GM12878 (cell line): ENCODE measurements at regions not wholly inside any gene's neighbourhood (a gene's known extent, or its start where the extent isn't known, plus 50 kb on each side); places are given as distances from the start of the nearest gene placed in this dataset.

Experiments used
- ATAC-seq: fragments of 200-7000 bp; cut with Tn5 transposase; 3 replicates; pipeline ENCODE4 v1.9.1; 2020; ENCODE audit warnings: mild to moderate bottlenecking, moderate library complexity
- BruUV-seq: library from RNA; stranded (reverse); fragments of 400-500 nt; replicated peaks from 2 replicates; lab custom pipeline; 2021; lab: Mats Ljungman, UMichigan
- CTCF ChIA-PET: fragments of 300-600 bp; sonication (Branson Sonifier 250); formaldehyde crosslinking; extraction: SDS; loops from one replicate; lab custom pipeline; 2021; ENCODE audit warnings: inconsistent platforms; lab: Yijun Ruan, JAX
- POLR2A ChIA-PET: fragments of 350-600 bp; formaldehyde crosslinking; extraction: SDS; loops from one replicate; lab custom pipeline; 2021; ENCODE audit warnings: inconsistent platforms; lab: Charles Lee
- RAD21 ChIA-PET: fragments of 300-600 bp; sonication (Branson Sonifier 250); formaldehyde crosslinking; loops from one replicate; lab custom pipeline; 2023; ENCODE audit warnings: antibody characterized with exemption; ENCODE audit not compliant: unreplicated experiment; lab: Charles Lee
- SMC1A ChIA-PET: fragments of 300-600 bp; sonication (Branson Sonifier 250); formaldehyde crosslinking; loops from one replicate; lab custom pipeline; 2023; ENCODE audit not compliant: unreplicated experiment, uncharacterized antibody; lab: Charles Lee
- DNase-seq: peaks from one replicate; pipeline ENCODE4 v3.0.0-alpha.2; 2011; ENCODE audit warnings: low read depth, low spot score
- FAIRE-seq: peaks from 3 replicates; lab custom pipeline; 2011; peaks lifted over from hg19 to GRCh38; lab: Jason Lieb, UNC
- H2AFZ ChIP-seq: 2 replicates; pipeline ENCODE4 v1.6.0; 2011; ENCODE audit warnings: low read depth, low read length, control low read depth; ENCODE audit not compliant: control insufficient read depth
- H3K27ac ChIP-seq: 2 replicates; pipeline ENCODE4 v1.5.1; 2011; ENCODE audit warnings: control low read depth; ENCODE audit not compliant: control insufficient read depth, insufficient read depth
- H3K27me3 ChIP-seq, 2 experiments: replicated peaks in 1 of 2; 2 replicates each; pipeline versions ENCODE4 v1.6.0 to v1.6.1; 2011; ENCODE audit warnings: low read length in 1 of 2; ENCODE audit not compliant: control insufficient read depth in 2 of 2, insufficient read depth in 2 of 2
- H3K36me3 ChIP-seq, 2 experiments: 2 replicates each; pipeline ENCODE4 v1.5.1; 2011; ENCODE audit warnings: low read length in 1 of 2; ENCODE audit not compliant: control insufficient read depth in 2 of 2, insufficient read depth in 2 of 2
- H3K4me1 ChIP-seq: 2 replicates; pipeline ENCODE4 v1.6.1; 2011; ENCODE audit warnings: mild to moderate bottlenecking, low read length, moderate library complexity, mixed read lengths; ENCODE audit not compliant: control insufficient read depth, insufficient read depth
- H3K4me2 ChIP-seq: 2 replicates; pipeline ENCODE4 v1.6.0; 2011; ENCODE audit warnings: control low read depth; ENCODE audit not compliant: control insufficient read depth, insufficient read depth
- H3K4me3 ChIP-seq: fragments of 200-600 bp; sonication (generic); 2 replicates; pipeline ENCODE4 v1.5.1; 2016
- H3K79me2 ChIP-seq: 2 replicates; pipeline ENCODE4 v1.6.0; 2011; ENCODE audit warnings: low read length; ENCODE audit not compliant: control insufficient read depth, insufficient read depth
- H3K9ac ChIP-seq: 2 replicates; pipeline ENCODE4 v1.8.0; 2011; ENCODE audit warnings: low read length, control low read depth, mixed read lengths; ENCODE audit not compliant: control insufficient read depth, insufficient read depth
- H3K9me3 ChIP-seq: replicated peaks from 3 replicates; pipeline ENCODE4 v1.5.1; 2011; ENCODE audit warnings: mild to moderate bottlenecking, low read length; ENCODE audit not compliant: control insufficient read depth, insufficient read depth
- H4K20me1 ChIP-seq: 2 replicates; pipeline ENCODE4 v1.6.0; 2011; ENCODE audit not compliant: control insufficient read depth, insufficient read depth
- ATF7 ChIP-seq: fragments of 450-650 bp; IDR thresholded peaks from 2 replicates; pipeline ENCODE4 v1.6.1; 2016; ENCODE audit warnings: low read depth, mild to moderate bottlenecking
- CHD2 ChIP-seq: IDR thresholded peaks from 2 replicates; pipeline ENCODE4 v1.6.1; 2011; ENCODE audit warnings: low read depth, low read length, improper control_type of control experiment, borderline replicate concordance
- CREM ChIP-seq: IDR thresholded peaks from 2 replicates; pipeline ENCODE4 v1.6.1; 2014; ENCODE audit warnings: antibody characterized with exemption, low read depth
- E2F8 ChIP-seq: fragments of 450-650 bp; IDR thresholded peaks from 2 replicates; pipeline ENCODE4 v1.6.1; 2018; ENCODE audit warnings: mild to moderate bottlenecking, low read depth, moderate library complexity; ENCODE audit not compliant: partially characterized antibody
- IKZF1 ChIP-seq: fragments of 450-650 bp; conservative IDR thresholded peaks from 2 replicates; pipeline ENCODE4 v1.6.1; 2017; ENCODE audit warnings: antibody characterized with exemption, mild to moderate bottlenecking
- IKZF2 ChIP-seq, 2 experiments: fragments of 450-650 bp; IDR thresholded peaks; 2 replicates each; pipeline ENCODE4 v1.6.1; 2017; ENCODE audit warnings: mild to moderate bottlenecking in 2 of 2, moderate library complexity in 2 of 2
- MEF2B ChIP-seq: fragments of 450-650 bp; IDR thresholded peaks from 2 replicates; pipeline ENCODE4 v1.6.1; 2018; ENCODE audit warnings: mild to moderate bottlenecking, moderate library complexity; ENCODE audit not compliant: partially characterized antibody, poor library complexity, severe bottlenecking
- NRF1 ChIP-seq: conservative IDR thresholded peaks from 2 replicates; pipeline ENCODE4 v1.6.1; 2011; ENCODE audit warnings: mild to moderate bottlenecking, low read depth, low read length, improper control_type of control experiment
- PAX5 ChIP-seq: IDR thresholded peaks from 2 replicates; pipeline ENCODE4 v1.6.1; 2011; ENCODE audit warnings: low read depth, low read length, borderline replicate concordance
- POLR2AphosphoS5 ChIP-seq: IDR thresholded peaks from 2 replicates; pipeline ENCODE4 v1.6.1; 2011; ENCODE audit warnings: mild to moderate bottlenecking, low read length, inconsistent platforms
- RAD51 ChIP-seq: fragments of 450-650 bp; IDR thresholded peaks from 2 replicates; pipeline ENCODE4 v1.6.1; 2016; ENCODE audit warnings: moderate library complexity, mild to moderate bottlenecking, inconsistent platforms
- RUNX3 ChIP-seq: IDR thresholded peaks from 2 replicates; pipeline ENCODE4 v1.6.1; 2012; ENCODE audit warnings: low read length, inconsistent platforms
- SUPT20H ChIP-seq: IDR thresholded peaks from 2 replicates; pipeline ENCODE4 v1.6.1; 2011; ENCODE audit warnings: low read depth, mild to moderate bottlenecking, low read length, moderate library complexity, borderline replicate concordance; ENCODE audit not compliant: control insufficient read depth
- USF1 ChIP-seq: IDR thresholded peaks from 2 replicates; pipeline ENCODE4 v1.6.1; 2011; ENCODE audit warnings: borderline replicate concordance, low read depth, mild to moderate bottlenecking, moderate library complexity, mixed read lengths, low read length; ENCODE audit not compliant: insufficient read depth; ENCODE audit errors: extremely low read length
- YBX1 ChIP-seq: fragments of 450-650 bp; IDR thresholded peaks from 2 replicates; pipeline ENCODE4 v1.6.1; 2016; ENCODE audit warnings: antibody characterized with exemption
- ZNF217 ChIP-seq: fragments of 450-650 bp; IDR thresholded peaks from 2 replicates; pipeline ENCODE4 v1.6.1; 2017; ENCODE audit warnings: antibody characterized with exemption, mild to moderate bottlenecking
- ZNF592 ChIP-seq: fragments of 450-650 bp; IDR thresholded peaks from 2 replicates; pipeline ENCODE4 v1.6.1; 2017; ENCODE audit warnings: mild to moderate bottlenecking, moderate library complexity
- WGBS: methylation state at CpG from one replicate; pipeline ENCODE4 v1.1.6; 2016; ENCODE audit warnings: low lambda C conversion rate; ENCODE audit not compliant: insufficient replicate concordance, insufficient coverage; ENCODE audit errors: missing lambda C conversion rate; 5-methylcytosine and 5-hydroxymethylcytosine counted together
- in situ Hi-C: fragments of 300-500 bp; cut with MboI; formaldehyde crosslinking; loops from 9 replicates; pipeline ENCODE4 v1.14.3; 2018; ENCODE audit warnings: mixed read lengths
- intact Hi-C: fragments of 100-400 bp; cut with micrococcal nuclease; formaldehyde crosslinking; loops from one replicate; pipeline ENCODE4 v1.14.2; 2022; ENCODE audit not compliant: unreplicated experiment

GRCh38 chr13:85982102-85982501 lies 182.9 kb upstream of the SLITRK6 start:
- ChIA-PET RAD21 (interaction anchor here (1.6 to 4.2 kb wide), 2 partner anchors 8 to 13 kb away, joined by 7 to 23 read pairs; no protein-coding TSS in a partner anchor), CTCF (interaction anchor here (0.9 to 1.1 kb wide), 2 partner anchors 11 to 13 kb away, joined by 3 to 4 read pairs; no protein-coding TSS in a partner anchor), SMC1A (interaction anchor here (0.6 to 1.8 kb wide), 5 partner anchors 13 to 51 kb away, joined by 3 to 9 read pairs (median 4); no protein-coding TSS in a partner anchor), POLR2A (no interaction called here)
- intact Hi-C loops (no loop called here), in situ Hi-C loops (no loop called here)
- Histone ChIP-seq H3K27ac (no peak overlapping the region), H2AFZ (no peak overlapping the region), H3K79me2 (no peaks in the 10 kb centered on the region), H3K4me1 (no peaks in the 10 kb centered on the region), H3K4me2 (no peak overlapping the region), H3K36me3 (no peaks in the 10 kb centered on the region), H4K20me1 (no peaks in the 10 kb centered on the region), H3K4me3 (no peak overlapping the region), H3K27me3 (no peaks in the 10 kb centered on the region), H3K9ac (no peak overlapping the region), H3K9me3 (no peaks in the 10 kb centered on the region)
- TF ChIP-seq ZNF592 (no peak), CREM (no peak), IKZF1 (no peak), SUPT20H (no peak), CHD2 (no peak), RUNX3 (peak; percentile 42; the same call in 1 of the 2 replicates), PAX5 (no peak), NRF1 (no peak), USF1 (no peak), POLR2AphosphoS5 (no peak), IKZF2 (IDR thresholded peaks at IDR 0.05) (0 out of 4 replicates have a peak, but pooled peaks of 1 of the 2 experiments have one; percentile 15), YBX1 (no peak), ZNF217 (peak; percentile 61; the same call in 1 of the 2 replicates), RAD51 (no peak), ATF7 (0 out of 2 replicates have a peak, but pooled peaks have one; percentile 17), E2F8 (no peak), MEF2B (peak; percentile 58)
- peak; percentile 40 for ATAC-seq
- WGBS: 0% methylated on average over 3 of the region's 3 CpGs
- no peak for FAIRE-seq
- DNase-seq: no peak
- BruUV-seq: no TSS peak
